CD8-positive, alpha-beta memory T cell (primary cell): ENCODE measurements at regions not wholly inside any gene's neighbourhood (a gene's known extent, or its start where the extent isn't known, plus 50 kb on each side); places are given as distances from the start of the nearest gene placed in this dataset.
"Not testable (repeated sequence)": the region's sequence is repeated elsewhere in the genome, so short reads cannot be mapped to it uniquely, and the experiment has no call there.

Experiments
- CTCF ChIA-PET: fragments of 350-600 bp; sonication (Branson Sonifier 250); formaldehyde crosslinking; loops from one replicate; lab custom pipeline; 2021; ENCODE audit warnings: antibody characterized with exemption; lab: Charles Lee
- POLR2A ChIA-PET: fragments of 350-600 bp; sonication (Branson Sonifier 250); formaldehyde crosslinking; loops from one replicate; lab custom pipeline; 2021; ENCODE audit warnings: antibody characterized with exemption; lab: Charles Lee
- DNase-seq, 5 donors: peaks; one replicate each; pipeline versions ENCODE4 v3.0.0 to v3.0.0-alpha.2; 2020 to 2022; ENCODE audit warnings: mixed read lengths in 1 of 5
- H3K27ac ChIP-seq: one replicate; pipeline ENCODE4 v1.7.0; 2013; ENCODE audit warnings: low read depth, mild to moderate bottlenecking, low read length, moderate library complexity
- H3K27me3 ChIP-seq: 2 replicates; pipeline ENCODE4 v1.7.0; 2013; ENCODE audit warnings: low read length, mild to moderate bottlenecking; ENCODE audit not compliant: insufficient read depth, poor library complexity, severe bottlenecking
- H3K36me3 ChIP-seq: 2 replicates; pipeline ENCODE4 v1.7.0; 2013; ENCODE audit warnings: mild to moderate bottlenecking, low read length, moderate library complexity; ENCODE audit not compliant: insufficient read depth
- H3K4me1 ChIP-seq: 2 replicates; pipeline ENCODE4 v1.7.0; 2013; ENCODE audit warnings: mild to moderate bottlenecking, low read length, moderate library complexity; ENCODE audit not compliant: insufficient read depth
- H3K4me3 ChIP-seq: 2 replicates; pipeline ENCODE4 v1.7.0; 2013; ENCODE audit warnings: mild to moderate bottlenecking, low read length
- H3K9me3 ChIP-seq: 2 replicates; pipeline ENCODE4 v1.7.0; 2013; ENCODE audit warnings: mild to moderate bottlenecking, low read length
- H3K27ac Mint-ChIP-seq, 8 donors: one replicate each; pipeline ENCODE4 v1.8.0; 2020 to 2021; ENCODE audit warnings: mixed read lengths in 8 of 8, mild to moderate bottlenecking in 6 of 8, inconsistent platforms in 3 of 8, moderate library complexity in 3 of 8
- H3K27me3 Mint-ChIP-seq, 2 donors: one replicate each; pipeline ENCODE4 v1.8.0; 2020 to 2021; ENCODE audit warnings: mixed read lengths in 2 of 2, mild to moderate bottlenecking in 1 of 2, moderate library complexity in 1 of 2
- H3K36me3 Mint-ChIP-seq, 3 donors: one replicate each; pipeline ENCODE4 v1.8.0; 2020 to 2021; ENCODE audit warnings: mixed read lengths in 3 of 3, inconsistent platforms in 1 of 3, mild to moderate bottlenecking in 1 of 3
- H3K4me1 Mint-ChIP-seq, 3 donors: one replicate each; pipeline ENCODE4 v1.8.0; 2020 to 2021; ENCODE audit warnings: mixed read lengths in 3 of 3, inconsistent platforms in 1 of 3, mild to moderate bottlenecking in 1 of 3
- H3K4me3 Mint-ChIP-seq, 7 donors: one replicate each; pipeline ENCODE4 v1.8.0; 2020 to 2021; ENCODE audit warnings: mixed read lengths in 7 of 7, mild to moderate bottlenecking in 6 of 7, moderate library complexity in 4 of 7, inconsistent platforms in 2 of 7
- H3K9me3 Mint-ChIP-seq, 5 donors: one replicate each; pipeline ENCODE4 v1.8.0; 2020 to 2022; ENCODE audit warnings: mixed read lengths in 5 of 5, mild to moderate bottlenecking in 3 of 5, moderate library complexity in 2 of 5, inconsistent platforms in 1 of 5

DNA sequence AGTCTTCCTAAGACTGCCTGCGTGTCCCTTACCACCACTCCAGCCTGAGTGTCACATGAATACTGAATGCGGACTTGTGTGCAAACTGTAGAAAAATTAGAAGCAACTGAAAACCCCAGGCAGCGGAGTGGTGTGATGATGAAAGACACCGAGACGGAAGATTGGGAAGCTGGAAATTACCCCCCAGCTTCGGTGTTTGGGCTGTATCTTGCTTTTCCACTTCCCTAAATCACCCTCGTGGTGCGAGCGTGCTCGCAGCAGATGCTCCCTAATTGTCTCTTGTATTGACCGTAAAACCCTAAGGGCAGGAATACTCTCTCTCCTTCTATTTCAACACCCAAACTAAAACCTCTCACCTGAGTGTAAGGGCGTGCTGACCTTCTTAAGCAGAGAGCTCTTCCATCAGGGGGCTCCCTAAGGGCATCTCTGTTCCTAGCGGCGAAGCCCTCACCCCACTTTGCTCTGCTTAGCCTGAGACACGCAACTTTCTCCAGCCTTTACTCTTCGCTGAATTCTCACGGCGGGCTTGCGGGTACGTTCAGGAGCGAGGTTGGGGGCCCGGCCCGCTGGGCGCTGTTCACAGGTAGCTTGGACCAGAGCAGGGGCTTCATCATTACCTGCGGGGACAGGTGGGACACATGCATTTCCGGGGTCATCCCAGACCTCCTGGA lies 62.4 kb downstream of the CRYBB2 start:
- Mint-ChIP-seq H3K4me3 (peak overlapping the region in 1 of 7 donors; percentile 49), H3K27me3 (peaks cover 37 to 59% of the 10 kb centered on the region in 2 donors), H3K4me1 (peaks cover 9 to 15% (median 9%) of the 10 kb centered on the region in 3 donors), H3K27ac (no peak overlapping the region), H3K36me3 (peaks cover 0 to 2% (median 0%) of the 10 kb centered on the region in 3 donors), H3K9me3 (peaks cover 0 to 2% (median 0%) of the 10 kb centered on the region in 5 donors)
- Histone ChIP-seq H3K36me3 (no peaks in the 10 kb centered on the region), H3K4me1 (no peaks in the 10 kb centered on the region), H3K27me3 (peaks cover 4% of the 10 kb centered on the region), H3K27ac (no peak overlapping the region), H3K9me3 (no peaks in the 10 kb centered on the region), H3K4me3 (no peak overlapping the region)
- CTCF ChIA-PET = no interaction called here
- no peak for DNase-seq
- POLR2A ChIA-PET = no interaction called here

DNA sequence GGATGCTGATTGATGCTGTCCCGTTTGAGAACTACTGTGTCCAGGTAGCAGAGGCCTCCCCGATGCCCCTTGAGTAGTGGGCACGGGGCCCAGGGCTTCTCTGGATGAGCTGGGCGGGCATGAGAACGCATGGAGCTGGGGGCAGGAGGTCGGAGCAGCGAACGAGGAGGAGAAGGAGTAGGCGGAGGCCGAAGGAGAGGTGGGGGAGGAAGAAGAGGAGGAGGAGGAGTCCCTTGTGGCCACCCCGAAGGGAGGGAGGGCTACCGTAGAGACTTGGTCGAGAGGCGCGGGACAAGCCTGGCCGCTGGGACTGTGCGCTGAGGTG lies 62.9 kb downstream of the CRYBB2 start:
- peaks cover 37 to 62% of the 10 kb centered on the region in 2 donors for H3K27me3 Mint-ChIP-seq
- H3K4me3 ChIP-seq = no peak overlapping the region
- CTCF ChIA-PET = no interaction called here

DNA sequence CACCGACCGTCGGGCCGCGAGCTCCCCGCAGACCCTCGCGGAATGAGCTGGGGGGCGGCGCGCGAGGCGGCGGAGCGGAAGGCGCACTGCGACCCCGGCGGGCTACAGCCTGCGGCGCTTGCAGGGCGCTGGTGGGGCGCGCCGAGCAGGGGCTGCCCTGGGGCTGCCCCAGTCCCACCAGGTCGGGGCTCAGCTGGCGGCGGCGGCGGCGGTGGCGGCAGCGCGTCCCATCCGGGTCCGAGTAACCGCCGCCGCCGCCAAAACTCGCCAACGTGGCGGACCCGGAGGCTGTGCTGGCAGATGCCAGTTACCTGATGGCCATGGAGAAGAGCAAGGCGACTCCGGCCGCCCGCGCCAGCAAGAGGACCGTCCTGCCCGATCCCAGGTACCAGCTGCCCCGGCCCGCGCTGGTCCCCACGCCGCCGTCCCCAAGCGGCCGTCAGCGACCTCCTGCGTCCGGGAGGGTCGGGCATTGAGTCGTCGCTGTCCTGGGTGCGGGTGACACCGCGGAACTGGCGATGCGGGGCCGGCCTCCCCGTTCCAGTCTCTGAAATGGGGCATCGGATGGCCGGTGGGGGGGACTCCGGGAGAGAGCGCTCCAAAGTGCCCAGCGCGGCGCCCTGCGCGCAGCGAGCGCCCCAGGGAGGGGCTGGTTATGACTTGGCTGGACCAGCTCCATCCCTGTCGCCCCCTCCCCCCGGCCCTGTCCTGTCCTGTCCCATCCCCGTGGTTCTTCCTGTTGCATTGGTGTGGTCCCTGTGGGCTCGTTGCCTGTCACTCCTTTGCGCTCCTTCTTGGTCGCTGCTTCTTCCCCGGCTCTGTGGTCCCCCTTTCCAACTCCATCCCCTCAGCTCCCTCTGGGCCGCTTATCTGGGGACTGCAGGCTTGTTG lies 63.5 kb downstream of the CRYBB2 start:
- peaks cover 9 to 15% (median 9%) of the 10 kb centered on the region in 3 donors for H3K4me1 Mint-ChIP-seq
- no peak overlapping the region for H3K4me3 Mint-ChIP-seq
- H3K27me3 Mint-ChIP-seq = peaks cover 37 to 66% of the 10 kb centered on the region in 2 donors
- peaks cover 0 to 3% (median 0%) of the 10 kb centered on the region in 3 donors for H3K36me3 Mint-ChIP-seq
- no peak overlapping the region for H3K27ac ChIP-seq
- H3K36me3 ChIP-seq = no peaks in the 10 kb centered on the region
- H3K27me3 ChIP-seq = peaks cover 4% of the 10 kb centered on the region
- ChIA-PET CTCF (no interaction called here), POLR2A (no interaction called here)
- H3K9me3 ChIP-seq = no peaks in the 10 kb centered on the region
- DNase-seq = no peak
- H3K4me1 ChIP-seq = no peaks in the 10 kb centered on the region
- H3K4me3 ChIP-seq = no peak overlapping the region
- peaks cover 0 to 2% (median 0%) of the 10 kb centered on the region in 5 donors for H3K9me3 Mint-ChIP-seq
- H3K27ac Mint-ChIP-seq = peak overlapping the region in 1 of 8 donors; percentile 10

More for the DNA sequence above, 62.9 kb downstream of the CRYBB2 start:
- Histone ChIP-seq H3K27me3 (peaks cover 4% of the 10 kb centered on the region), H3K36me3 (no peaks in the 10 kb centered on the region), H3K4me1 (no peaks in the 10 kb centered on the region), H3K27ac (no peak overlapping the region), H3K9me3 (no peaks in the 10 kb centered on the region)
- Mint-ChIP-seq H3K27ac (no peak overlapping the region), H3K9me3 (peaks cover 0 to 2% (median 0%) of the 10 kb centered on the region in 5 donors), H3K4me3 (peak overlapping the region in 2 of 7 donors; percentile 31 to 49), H3K36me3 (peaks cover 0 to 3% (median 0%) of the 10 kb centered on the region in 3 donors), H3K4me1 (peaks cover 9 to 15% (median 9%) of the 10 kb centered on the region in 3 donors)
- DNase-seq = no peak
- POLR2A ChIA-PET = no interaction called here

DNA sequence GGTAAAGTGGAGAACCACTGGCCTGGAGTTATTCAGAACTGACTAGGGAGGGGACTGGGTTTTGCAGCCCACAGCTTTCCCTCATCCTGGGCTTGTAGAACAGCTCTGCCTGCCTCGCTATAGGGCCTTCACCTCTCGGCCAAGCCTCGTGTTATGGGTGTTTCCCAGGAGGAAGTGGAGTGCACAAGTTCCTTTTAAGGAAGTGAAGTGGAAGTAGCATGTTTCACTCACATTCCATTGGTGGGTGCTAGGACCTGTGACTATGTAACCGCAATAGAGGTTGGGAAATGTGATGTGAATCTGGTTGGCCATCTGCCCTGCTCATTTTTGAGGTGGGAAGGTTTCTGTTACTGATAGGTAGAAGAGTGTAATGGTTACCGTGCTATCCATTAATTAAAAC lies 69.0 kb downstream of the CRYBB2 start:
- H3K27ac ChIP-seq, H3K4me3 ChIP-seq, DNase-seq, H3K4me1 ChIP-seq, POLR2A ChIA-PET, H3K27ac Mint-ChIP-seq, H3K36me3 ChIP-seq, H3K36me3 Mint-ChIP-seq, CTCF ChIA-PET, H3K27me3 ChIP-seq, H3K9me3 Mint-ChIP-seq, H3K4me1 Mint-ChIP-seq, H3K9me3 ChIP-seq, H3K4me3 Mint-ChIP-seq: not testable (repeated sequence)
- H3K27me3 Mint-ChIP-seq = peaks cover 25 to 41% of the 10 kb centered on the region in 2 donors

DNA sequence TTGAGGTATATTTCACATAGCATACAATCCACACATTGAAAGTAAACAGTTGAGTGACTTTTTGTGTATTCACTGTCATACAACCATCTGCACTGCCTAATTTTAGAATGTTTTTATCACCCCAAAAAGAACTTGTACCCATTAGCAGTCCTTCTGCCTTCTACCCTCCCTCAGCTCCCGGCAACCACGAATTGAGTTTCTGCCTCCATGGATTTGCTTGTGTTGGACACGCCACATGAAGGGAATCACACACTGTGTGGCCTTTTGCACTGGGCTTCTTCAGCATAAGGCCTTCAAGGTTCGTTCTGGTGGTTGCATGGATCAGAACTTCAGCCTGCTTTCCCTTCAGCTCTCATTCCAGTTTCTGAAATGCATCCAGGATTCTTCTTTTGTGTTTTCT lies 82.5 kb downstream of the CRYBB2 start:
- H3K4me1 Mint-ChIP-seq, H3K9me3 Mint-ChIP-seq, CTCF ChIA-PET, POLR2A ChIA-PET, H3K27ac ChIP-seq, H3K4me3 ChIP-seq, H3K36me3 ChIP-seq, H3K27ac Mint-ChIP-seq, H3K4me3 Mint-ChIP-seq, H3K4me1 ChIP-seq, H3K27me3 ChIP-seq, DNase-seq, H3K9me3 ChIP-seq, H3K36me3 Mint-ChIP-seq: not testable (repeated sequence)
- peaks cover 20 to 44% of the 10 kb centered on the region in 2 donors for H3K27me3 Mint-ChIP-seq

DNA sequence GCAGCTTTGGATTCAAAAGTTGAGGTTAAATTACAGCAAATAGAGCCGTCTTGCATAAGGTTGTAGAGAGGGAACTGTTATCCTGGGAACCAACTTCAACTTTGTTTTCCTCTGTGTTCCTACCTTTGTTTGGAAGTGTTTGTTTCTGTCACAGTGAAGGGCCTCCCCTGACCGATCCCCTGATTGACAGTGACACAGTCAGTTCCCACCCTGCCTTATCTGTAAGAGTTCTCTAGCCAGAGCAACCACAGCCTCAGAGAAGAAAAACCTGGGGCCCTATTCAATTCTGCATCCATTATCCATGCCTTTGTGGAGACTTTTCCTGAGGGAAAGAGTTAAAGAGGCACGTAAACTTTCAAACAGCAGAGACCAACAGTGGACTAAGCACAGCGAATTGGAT lies 90.1 kb downstream of the CRYBB2 start:
- H3K4me3 Mint-ChIP-seq, H3K27me3 ChIP-seq, H3K4me1 ChIP-seq, H3K9me3 Mint-ChIP-seq, H3K4me1 Mint-ChIP-seq, H3K36me3 Mint-ChIP-seq, H3K9me3 ChIP-seq, H3K36me3 ChIP-seq, H3K27ac Mint-ChIP-seq, POLR2A ChIA-PET, H3K4me3 ChIP-seq, H3K27ac ChIP-seq, CTCF ChIA-PET, DNase-seq: not testable (repeated sequence)
- peaks cover 19 to 27% of the 10 kb centered on the region in 2 donors for H3K27me3 Mint-ChIP-seq

DNA sequence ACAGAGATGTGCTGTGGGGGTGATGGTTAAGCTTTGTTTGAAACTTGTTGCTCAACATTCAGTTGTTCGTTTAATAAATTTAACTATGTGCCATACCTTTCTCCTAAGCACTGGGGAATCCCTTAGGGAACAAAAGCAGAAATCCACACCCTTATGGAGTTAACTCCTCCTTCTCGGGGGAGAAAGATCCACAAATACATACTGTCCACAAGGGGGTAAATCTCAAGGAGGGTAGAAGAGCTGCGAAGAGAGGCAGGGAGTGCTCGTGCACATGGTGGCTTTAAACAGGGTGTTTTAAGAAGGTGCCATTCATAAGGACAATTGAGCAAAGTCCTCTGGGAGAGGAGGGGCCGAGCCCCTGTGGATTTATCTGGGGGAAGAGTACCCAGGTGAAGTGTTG lies 92.5 kb downstream of the CRYBB2 start:
- H3K27me3 ChIP-seq, H3K9me3 Mint-ChIP-seq, H3K4me1 Mint-ChIP-seq, DNase-seq, POLR2A ChIA-PET, CTCF ChIA-PET, H3K9me3 ChIP-seq, H3K27ac Mint-ChIP-seq, H3K27ac ChIP-seq, H3K4me3 Mint-ChIP-seq, H3K36me3 ChIP-seq, H3K4me1 ChIP-seq, H3K36me3 Mint-ChIP-seq, H3K4me3 ChIP-seq: not testable (repeated sequence)
- H3K27me3 Mint-ChIP-seq = peaks cover 10 to 29% of the 10 kb centered on the region in 2 donors

DNA sequence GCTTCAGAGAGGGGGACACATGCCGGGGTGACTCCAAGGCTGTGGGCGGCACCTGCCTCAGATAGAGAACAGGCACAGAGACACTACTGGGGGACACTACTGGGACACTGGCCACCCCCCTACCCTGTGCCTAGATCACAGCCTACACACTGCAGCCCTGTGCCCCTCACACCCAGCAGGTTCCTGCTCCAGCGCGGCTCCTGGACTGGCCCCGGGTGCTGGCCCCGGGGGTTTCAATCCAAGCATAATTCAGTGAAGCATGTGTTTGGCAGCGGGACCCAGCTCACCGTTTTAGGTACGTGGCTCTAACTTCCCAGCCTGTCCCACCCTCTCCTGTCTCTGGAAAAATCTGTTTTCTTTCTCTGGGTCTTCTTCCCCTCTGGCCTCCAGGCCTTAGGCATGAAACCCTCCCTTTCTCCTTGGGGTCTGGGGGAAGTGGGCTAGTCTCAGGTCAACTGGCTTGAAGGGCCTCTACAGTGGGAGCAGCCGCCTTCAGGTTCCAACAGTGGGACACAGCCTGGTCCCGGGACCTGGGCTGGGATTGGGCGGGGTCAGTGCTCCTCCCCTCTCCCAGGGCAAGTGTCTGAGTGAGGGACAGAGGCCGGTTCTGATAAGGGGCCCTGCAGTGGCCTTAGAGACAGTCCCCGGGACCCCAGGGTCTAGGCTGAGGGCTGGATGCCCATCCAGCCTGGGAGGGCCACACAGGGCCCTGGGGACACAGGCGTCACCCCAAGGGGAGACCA lies 98.8 kb downstream of the CRYBB2 start:
- Histone ChIP-seq H3K36me3 (no peaks in the 10 kb centered on the region), H3K9me3 (no peaks in the 10 kb centered on the region), H3K27ac (no peak overlapping the region), H3K4me3 (no peak overlapping the region), H3K4me1 (no peaks in the 10 kb centered on the region), H3K27me3 (no peaks in the 10 kb centered on the region)
- H3K4me3 Mint-ChIP-seq = no peak overlapping the region
- peaks cover 4 to 14% of the 10 kb centered on the region in 2 donors for H3K27me3 Mint-ChIP-seq
- H3K36me3 Mint-ChIP-seq = no peaks in the 10 kb centered on the region
- ChIA-PET CTCF (no interaction called here), POLR2A (no interaction called here)
- no peaks in the 10 kb centered on the region for H3K9me3 Mint-ChIP-seq
- no peaks in the 10 kb centered on the region for H3K4me1 Mint-ChIP-seq
- DNase-seq = no peak
- no peak overlapping the region for H3K27ac Mint-ChIP-seq
